Progenitor cell of endocrine pancreas (in vitro differentiated cells): ENCODE measurements at regions not wholly inside any gene's neighbourhood (a gene's known extent, or its start where the extent isn't known, plus 50 kb on each side); places are given as distances from the start of the nearest gene placed in this dataset.

ENCODE experiments used
- DNase-seq: peaks from one replicate; pipeline ENCODE4 v3.0.0; 2021; ENCODE audit warnings: low spot score; ENCODE audit not compliant: unreplicated experiment
- H3K27ac Mint-ChIP-seq: 2 replicates; pipeline ENCODE4 v1.8.0; 2021; ENCODE audit warnings: mild to moderate bottlenecking, moderate library complexity, mixed read lengths
- H3K27me3 Mint-ChIP-seq: 2 replicates; pipeline ENCODE4 v1.8.0; 2021; ENCODE audit warnings: mixed read lengths
- H3K36me3 Mint-ChIP-seq: 2 replicates; pipeline ENCODE4 v1.8.0; 2022; ENCODE audit warnings: mixed read lengths; ENCODE audit not compliant: insufficient read depth
- H3K4me1 Mint-ChIP-seq: 2 replicates; pipeline ENCODE4 v1.8.0; 2021; ENCODE audit warnings: low read depth, mixed read lengths
- H3K4me3 Mint-ChIP-seq: 2 replicates; pipeline ENCODE4 v1.8.0; 2021; ENCODE audit warnings: low read depth, mild to moderate bottlenecking, moderate library complexity, mixed read lengths
- H3K9me3 Mint-ChIP-seq: 2 replicates; pipeline ENCODE4 v1.8.0; 2021; ENCODE audit warnings: low read depth, mixed read lengths
- CTCF ChIP-seq: fragments of 200-600 bp; sonication (generic); IDR thresholded peaks from one replicate; pipeline ENCODE4 v1.5.0; 2021; ENCODE audit warnings: antibody characterized with exemption, mild to moderate bottlenecking; ENCODE audit not compliant: unreplicated experiment

- Mint-ChIP-seq H3K4me1 (no peaks in the 10 kb centered on the region), H3K27me3 (no peaks in the 10 kb centered on the region), H3K4me3 (no peak overlapping the region), H3K9me3 (no peaks in the 10 kb centered on the region), H3K36me3 (no peaks in the 10 kb centered on the region), H3K27ac (no peak overlapping the region)
- no peak for TF ChIP-seq CTCF
- no peak for DNase-seq
These were observed 417.9 kb downstream of the SLCO4C1 start for GRCh38 chr5:101878190-101878589.

- H3K9me3 Mint-ChIP-seq = no peaks in the 10 kb centered on the region
- no peak overlapping the region for H3K4me3 Mint-ChIP-seq
- TF ChIP-seq CTCF = no peak
These were observed 418.6 kb downstream of the SLCO4C1 start for GRCh38 chr5:101877451-101877850.

GRCh38 chr5:101866473-101866872, 429.6 kb downstream of the SLCO4C1 start:
- Mint-ChIP-seq H3K4me3 (no peak overlapping the region), H3K36me3 (no peaks in the 10 kb centered on the region), H3K27ac (no peak overlapping the region), H3K9me3 (peaks cover 3% of the 10 kb centered on the region), H3K4me1 (peaks cover 2% of the 10 kb centered on the region), H3K27me3 (no peaks in the 10 kb centered on the region)
- no peak for DNase-seq
- TF ChIP-seq CTCF = no peak

More at GRCh38 chr5:101877451-101877850, 418.6 kb downstream of the SLCO4C1 start:
- Mint-ChIP-seq H3K27ac (no peak overlapping the region), H3K4me1 (no peaks in the 10 kb centered on the region), H3K27me3 (no peaks in the 10 kb centered on the region), H3K36me3 (no peaks in the 10 kb centered on the region)
- no peak for DNase-seq

- Mint-ChIP-seq H3K4me3 (no peak overlapping the region), H3K27ac (no peak overlapping the region), H3K27me3 (no peaks in the 10 kb centered on the region), H3K36me3 (no peaks in the 10 kb centered on the region), H3K4me1 (no peaks in the 10 kb centered on the region), H3K9me3 (peaks cover 3% of the 10 kb centered on the region)
- TF ChIP-seq CTCF = no peak
- DNase-seq = no peak
These were observed 435.5 kb downstream of the SLCO4C1 start for GRCh38 chr5:101860563-101860962.

- Mint-ChIP-seq H3K27me3 (no peaks in the 10 kb centered on the region), H3K4me3 (no peak overlapping the region), H3K36me3 (no peaks in the 10 kb centered on the region)
These were observed 435.9 kb downstream of the SLCO4C1 start for GRCh38 chr5:101860145-101860544.

More at GRCh38 chr5:101860145-101860544, 435.9 kb downstream of the SLCO4C1 start:
- H3K27ac Mint-ChIP-seq = no peak overlapping the region
- H3K9me3 Mint-ChIP-seq = peaks cover 3% of the 10 kb centered on the region
- DNase-seq = no peak
- TF ChIP-seq CTCF = no peak
- H3K4me1 Mint-ChIP-seq = no peaks in the 10 kb centered on the region
